ENCODE measurements at regions not wholly inside any gene's neighbourhood (a gene's known extent, or its start where the extent isn't known, plus 50 kb on each side); places are given as distances from the start of the nearest gene placed in this dataset.

- no peak for DNase-seq
- ChIA-PET CTCF (no interaction called here), POLR2A (no interaction called here)
- H3K4me3 Mint-ChIP-seq (ENCODE audit: unreplicated experiment): no peak overlapping the region
- H3K27me3 Mint-ChIP-seq (ENCODE audit: insufficient read depth, unreplicated experiment): peaks cover 15% of the 10 kb centered on the region
- no peaks in the 10 kb centered on the region for H3K4me1 Mint-ChIP-seq (ENCODE audit: low read depth, unreplicated experiment)
- no peak for TF ChIP-seq CTCF (IDR thresholded peaks at IDR 0.05; ENCODE audit: insufficient read depth in 1 of 2, low read depth in 1 of 2, low read length in 1 of 2, severe bottlenecking in 1 of 2, unreplicated experiment in 1 of 2)
- intact Hi-C loops (cut with micrococcal nuclease; ENCODE audit: unreplicated experiment): no loop called here
- no peaks in the 10 kb centered on the region for H3K9me3 Mint-ChIP-seq (ENCODE audit: unreplicated experiment)
- Histone ChIP-seq H3K4me3 (ENCODE audit: low read depth, low read length) (no peak overlapping the region), H3K36me3 (ENCODE audit: control insufficient read depth, insufficient read depth, low read length) (no peaks in the 10 kb centered on the region), H3K9me3 (no peaks in the 10 kb centered on the region), H3K27me3 (replicated peaks; ENCODE audit: control insufficient read depth, insufficient read depth, low read length) (peaks cover 2% of the 10 kb centered on the region; the same call in 1 of the 2 replicates), H3K4me1 (no peaks in the 10 kb centered on the region)
- no TSS peak for BruUV-seq (replicated peaks)
- H3K36me3 Mint-ChIP-seq (ENCODE audit: insufficient read depth, unreplicated experiment): no peaks in the 10 kb centered on the region
- no peak overlapping the region for H3K27ac Mint-ChIP-seq (ENCODE audit: unreplicated experiment)
Measured at GRCh38 chr5:96562614-96563013, 99.6 kb upstream of the CAST start.

- Mint-ChIP-seq H3K27me3 (ENCODE audit: insufficient read depth, unreplicated experiment) (peaks cover 11% of the 10 kb centered on the region), H3K36me3 (ENCODE audit: insufficient read depth, unreplicated experiment) (no peaks in the 10 kb centered on the region), H3K4me3 (ENCODE audit: unreplicated experiment) (no peak overlapping the region), H3K27ac (ENCODE audit: unreplicated experiment) (no peak overlapping the region), H3K4me1 (ENCODE audit: low read depth, unreplicated experiment) (no peaks in the 10 kb centered on the region), H3K9me3 (ENCODE audit: unreplicated experiment) (no peaks in the 10 kb centered on the region)
- TF ChIP-seq CTCF (IDR thresholded peaks at IDR 0.05; ENCODE audit: insufficient read depth in 1 of 2, low read depth in 1 of 2, low read length in 1 of 2, severe bottlenecking in 1 of 2, unreplicated experiment in 1 of 2): no peak
- BruUV-seq (replicated peaks): no TSS peak
- POLR2A ChIA-PET: no interaction called here
- no peak for DNase-seq
- intact Hi-C loops (cut with micrococcal nuclease; ENCODE audit: unreplicated experiment): no loop called here
- Histone ChIP-seq H3K27me3 (replicated peaks; ENCODE audit: control insufficient read depth, insufficient read depth, low read length) (peaks cover 2% of the 10 kb centered on the region; the same call in 1 of the 2 replicates), H3K4me3 (ENCODE audit: low read depth, low read length) (no peak overlapping the region), H3K9me3 (no peaks in the 10 kb centered on the region), H3K36me3 (ENCODE audit: control insufficient read depth, insufficient read depth, low read length) (no peaks in the 10 kb centered on the region), H3K4me1 (no peaks in the 10 kb centered on the region)
- CTCF ChIA-PET: no interaction called here
Measured at GRCh38 chr5:96563816-96564215, 98.4 kb upstream of the CAST start.

- POLR2A ChIA-PET: interaction anchor here (0.6 kb wide), 1 partner anchor 1019 kb away, joined by 4 read pairs; no protein-coding TSS in a partner anchor
- TF ChIP-seq CTCF (IDR thresholded peaks at IDR 0.05; ENCODE audit: insufficient read depth in 1 of 2, low read depth in 1 of 2, low read length in 1 of 2, severe bottlenecking in 1 of 2, unreplicated experiment in 1 of 2): no peak
- no peaks in the 10 kb centered on the region for H3K9me3 ChIP-seq
- DNase-seq: no peak
- H3K27me3 Mint-ChIP-seq (ENCODE audit: insufficient read depth, unreplicated experiment): peaks cover 16% of the 10 kb centered on the region
- H3K36me3 Mint-ChIP-seq (ENCODE audit: insufficient read depth, unreplicated experiment): no peaks in the 10 kb centered on the region
- no peak overlapping the region for H3K27ac Mint-ChIP-seq (ENCODE audit: unreplicated experiment)
- no peak overlapping the region for H3K4me3 ChIP-seq (ENCODE audit: low read depth, low read length)
- no peak overlapping the region for H3K4me3 Mint-ChIP-seq (ENCODE audit: unreplicated experiment)
- no peaks in the 10 kb centered on the region for H3K36me3 ChIP-seq (ENCODE audit: control insufficient read depth, insufficient read depth, low read length)
- H3K9me3 Mint-ChIP-seq (ENCODE audit: unreplicated experiment): no peaks in the 10 kb centered on the region
- no peaks in the 10 kb centered on the region for H3K4me1 ChIP-seq
- no TSS peak for BruUV-seq (replicated peaks)
- CTCF ChIA-PET: no interaction called here
- intact Hi-C loops (cut with micrococcal nuclease; ENCODE audit: unreplicated experiment): no loop called here
- no peaks in the 10 kb centered on the region for H3K4me1 Mint-ChIP-seq (ENCODE audit: low read depth, unreplicated experiment)
- H3K27me3 ChIP-seq (replicated peaks; ENCODE audit: control insufficient read depth, insufficient read depth, low read length): peaks cover 2% of the 10 kb centered on the region; the same call in 1 of the 2 replicates
Measured at GRCh38 chr5:96565582-96566265, 96.5 kb upstream of the CAST start.
